ENCODE measurements at regions not wholly inside any gene's neighbourhood (a gene's known extent, or its start where the extent isn't known, plus 50 kb on each side); places are given as distances from the start of the nearest gene placed in this dataset.

GRCh38 chr13:24039621-24040475, 120.7 kb upstream of the SPATA13 start:
- no peak overlapping the region for H3K27ac ChIP-seq (ENCODE audit: low read length in 2 of 2)
- ChIA-PET CTCF (no interaction called here), POLR2A (no interaction called here)
- TF ChIP-seq, protein P1, sequence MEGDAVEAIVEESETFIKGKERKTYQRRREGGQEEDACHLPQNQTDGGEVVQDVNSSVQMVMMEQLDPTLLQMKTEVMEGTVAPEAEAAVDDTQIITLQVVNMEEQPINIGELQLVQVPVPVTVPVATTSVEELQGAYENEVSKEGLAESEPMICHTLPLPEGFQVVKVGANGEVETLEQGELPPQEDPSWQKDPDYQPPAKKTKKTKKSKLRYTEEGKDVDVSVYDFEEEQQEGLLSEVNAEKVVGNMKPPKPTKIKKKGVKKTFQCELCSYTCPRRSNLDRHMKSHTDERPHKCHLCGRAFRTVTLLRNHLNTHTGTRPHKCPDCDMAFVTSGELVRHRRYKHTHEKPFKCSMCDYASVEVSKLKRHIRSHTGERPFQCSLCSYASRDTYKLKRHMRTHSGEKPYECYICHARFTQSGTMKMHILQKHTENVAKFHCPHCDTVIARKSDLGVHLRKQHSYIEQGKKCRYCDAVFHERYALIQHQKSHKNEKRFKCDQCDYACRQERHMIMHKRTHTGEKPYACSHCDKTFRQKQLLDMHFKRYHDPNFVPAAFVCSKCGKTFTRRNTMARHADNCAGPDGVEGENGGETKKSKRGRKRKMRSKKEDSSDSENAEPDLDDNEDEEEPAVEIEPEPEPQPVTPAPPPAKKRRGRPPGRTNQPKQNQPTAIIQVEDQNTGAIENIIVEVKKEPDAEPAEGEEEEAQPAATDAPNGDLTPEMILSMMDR (IDR thresholded peaks at IDR 0.05): no peak
- no peak for TF ChIP-seq EZH2 (IDR thresholded peaks at IDR 0.05; ENCODE audit: borderline replicate concordance, insufficient read depth, low read depth, low read length, poor library complexity, severe bottlenecking)
- no peak overlapping the region for H3K27ac Mint-ChIP-seq
- no peak overlapping the region for H3K9ac ChIP-seq (ENCODE audit: low read length)
- H3K36me3 ChIP-seq (replicated peaks in 1 of 2; ENCODE audit: control extremely low read depth in 1 of 2, control insufficient read depth in 1 of 2, extremely low read depth in 1 of 2, insufficient read depth in 2 of 2, low read length in 1 of 2): no peaks in the 10 kb centered on the region
- H3K4me2 ChIP-seq (replicated peaks; ENCODE audit: low read depth, low read length, poor library complexity, severe bottlenecking): no peak overlapping the region
- ATAC-seq (ENCODE audit: low read depth) (no peak), DNase-seq (no peak)
- no peaks in the 10 kb centered on the region for H3K27me3 ChIP-seq (replicated peaks in 1 of 4; ENCODE audit: control extremely low read depth in 1 of 4, control insufficient read depth in 3 of 4, insufficient read depth in 4 of 4, low read length in 3 of 4)
- no peaks in the 10 kb centered on the region for H3K4me1 ChIP-seq (ENCODE audit: control insufficient read depth in 2 of 2, insufficient read depth in 2 of 2, low read length in 2 of 2)
- no peaks in the 10 kb centered on the region for H3K9me3 ChIP-seq (ENCODE audit: control extremely low read depth in 1 of 3, control insufficient read depth in 2 of 3, insufficient read depth in 1 of 3, low read length in 2 of 3)
- H3K27me3 Mint-ChIP-seq: peaks cover 11% of the 10 kb centered on the region
- H3K79me2 ChIP-seq (ENCODE audit: control insufficient read depth, insufficient read depth, low read length): no peaks in the 10 kb centered on the region
- no peak overlapping the region for H3K4me3 Mint-ChIP-seq
- H3K9me3 Mint-ChIP-seq (ENCODE audit: insufficient read depth): no peaks in the 10 kb centered on the region
- intact Hi-C loops (cut with micrococcal nuclease): no loop called here
- WGBS (ENCODE audit: insufficient coverage): 88% methylated on average over 4 of the region's 7 CpGs
- no peak overlapping the region for H2AFZ ChIP-seq (ENCODE audit: insufficient read depth, low read depth, low read length, poor library complexity, severe bottlenecking)
- no peaks in the 10 kb centered on the region for H4K20me1 ChIP-seq (ENCODE audit: control insufficient read depth, insufficient read depth, low read length, poor library complexity, severe bottlenecking)
- H3K4me1 Mint-ChIP-seq: no peaks in the 10 kb centered on the region
- no peak overlapping the region for H3K4me3 ChIP-seq (ENCODE audit: control extremely low read depth in 1 of 5, extremely low read depth in 1 of 5, insufficient read depth in 1 of 5, low read depth in 2 of 5, low read length in 4 of 5)

DNA sequence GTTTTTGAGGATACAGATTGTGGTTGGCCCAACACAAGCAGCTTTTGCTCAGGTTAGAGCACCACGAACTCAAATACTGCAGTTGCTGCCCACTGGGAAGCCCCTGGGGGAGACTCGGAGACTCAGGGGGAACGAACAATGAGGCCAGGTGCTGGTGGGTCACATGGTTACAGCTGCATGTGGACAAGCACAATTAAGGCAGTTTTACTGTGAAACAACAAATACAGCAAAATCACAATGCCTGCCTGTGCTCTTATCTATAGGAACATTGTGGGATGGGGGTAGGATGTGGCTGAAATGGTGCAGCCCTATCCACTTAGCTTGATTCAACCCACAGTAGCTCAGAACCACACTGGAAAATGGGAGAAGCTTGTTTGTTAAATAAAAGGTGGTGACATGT, 119.7 kb upstream of the SPATA13 start:
- Histone ChIP-seq H3K79me2 (ENCODE audit: control insufficient read depth, insufficient read depth, low read length) (no peaks in the 10 kb centered on the region), H3K4me3 (ENCODE audit: control extremely low read depth in 1 of 5, extremely low read depth in 1 of 5, insufficient read depth in 1 of 5, low read depth in 2 of 5, low read length in 4 of 5) (no peak overlapping the region), H3K4me1 (ENCODE audit: control insufficient read depth in 2 of 2, insufficient read depth in 2 of 2, low read length in 2 of 2) (no peaks in the 10 kb centered on the region), H2AFZ (ENCODE audit: insufficient read depth, low read depth, low read length, poor library complexity, severe bottlenecking) (no peak overlapping the region), H3K27me3 (replicated peaks in 1 of 4; ENCODE audit: control extremely low read depth in 1 of 4, control insufficient read depth in 3 of 4, insufficient read depth in 4 of 4, low read length in 3 of 4) (no peaks in the 10 kb centered on the region), H3K36me3 (replicated peaks in 1 of 2; ENCODE audit: control extremely low read depth in 1 of 2, control insufficient read depth in 1 of 2, extremely low read depth in 1 of 2, insufficient read depth in 2 of 2, low read length in 1 of 2) (no peaks in the 10 kb centered on the region), H3K4me2 (replicated peaks; ENCODE audit: low read depth, low read length, poor library complexity, severe bottlenecking) (no peak overlapping the region), H3K27ac (ENCODE audit: low read length in 2 of 2) (no peak overlapping the region), H4K20me1 (ENCODE audit: control insufficient read depth, insufficient read depth, low read length, poor library complexity, severe bottlenecking) (no peaks in the 10 kb centered on the region), H3K9ac (ENCODE audit: low read length) (no peak overlapping the region), H3K9me3 (ENCODE audit: control extremely low read depth in 1 of 3, control insufficient read depth in 2 of 3, insufficient read depth in 1 of 3, low read length in 2 of 3) (no peaks in the 10 kb centered on the region)
- POLR2A ChIA-PET: no interaction called here
- TF ChIP-seq, protein P1 (IDR thresholded peaks at IDR 0.05): no peak
- TF ChIP-seq EZH2 (IDR thresholded peaks at IDR 0.05; ENCODE audit: borderline replicate concordance, insufficient read depth, low read depth, low read length, poor library complexity, severe bottlenecking): no peak
- CTCF ChIA-PET: interaction anchor here (1.7 to 1.8 kb wide), 2 partner anchors 13 to 178 kb away, joined by 3 to 4 read pairs; no protein-coding TSS in a partner anchor
- peaks cover 11% of the 10 kb centered on the region for H3K27me3 Mint-ChIP-seq
- no peak overlapping the region for H3K4me3 Mint-ChIP-seq
- no peak overlapping the region for H3K27ac Mint-ChIP-seq
- 85% methylated on average over 2 of the region's 3 CpGs for WGBS (ENCODE audit: insufficient coverage)
- no peaks in the 10 kb centered on the region for H3K4me1 Mint-ChIP-seq
- no peak for ATAC-seq (ENCODE audit: low read depth)
- no peaks in the 10 kb centered on the region for H3K9me3 Mint-ChIP-seq (ENCODE audit: insufficient read depth)
- no peak for DNase-seq
- intact Hi-C loops (cut with micrococcal nuclease): no loop called here
